Activated T-helper 17 cell treated with anti-CD3 and anti-CD28 coated beads, Interleukin-2, amount 50 U/mL, for 72 hours (primary cell): ENCODE measurements at regions not wholly inside any gene's neighbourhood (a gene's known extent, or its start where the extent isn't known, plus 50 kb on each side); places are given as distances from the start of the nearest gene placed in this dataset.
"Not testable (repeated sequence)": the region's sequence is repeated elsewhere in the genome, so short reads cannot be mapped to it uniquely, and the experiment has no call there.

ENCODE experiments used
- ATAC-seq: fragments of 150-1000 bp; cut with Tn5 transposase; replicated peaks from 2 replicates; pipeline ENCODE4 v1.10.0; 2021; ENCODE audit warnings: mild to moderate bottlenecking, moderate library complexity
- H3K27ac Mint-ChIP-seq: one replicate; pipeline ENCODE4 v1.8.0; 2022; ENCODE audit warnings: mixed read lengths
- H3K27me3 Mint-ChIP-seq: one replicate; pipeline ENCODE4 v1.8.0; 2022; ENCODE audit warnings: mixed read lengths
- H3K36me3 Mint-ChIP-seq: one replicate; pipeline ENCODE4 v1.8.0; 2022; ENCODE audit warnings: low read depth, mild to moderate bottlenecking, mixed read lengths
- H3K4me1 Mint-ChIP-seq: one replicate; pipeline ENCODE4 v1.8.0; 2022; ENCODE audit warnings: mixed read lengths
- H3K4me3 Mint-ChIP-seq: one replicate; pipeline ENCODE4 v1.8.0; 2022; ENCODE audit warnings: mild to moderate bottlenecking, mixed read lengths
- H3K9me3 Mint-ChIP-seq: one replicate; pipeline ENCODE4 v1.8.0; 2022; ENCODE audit warnings: mixed read lengths

GRCh38 chr2:63739180-63739579, 102.5 kb upstream of the UGP2 start:
- H3K9me3 Mint-ChIP-seq, H3K27me3 Mint-ChIP-seq, H3K4me1 Mint-ChIP-seq, ATAC-seq, H3K27ac Mint-ChIP-seq, H3K4me3 Mint-ChIP-seq, H3K36me3 Mint-ChIP-seq: not testable (repeated sequence)

GRCh38 chr2:63740020-63740419, 101.7 kb upstream of the UGP2 start:
- peaks cover 3% of the 10 kb centered on the region for H3K9me3 Mint-ChIP-seq
- H3K36me3 Mint-ChIP-seq = no peaks in the 10 kb centered on the region
- no peak for ATAC-seq
- no peak overlapping the region for H3K4me3 Mint-ChIP-seq
- H3K27ac Mint-ChIP-seq = no peak overlapping the region
- no peaks in the 10 kb centered on the region for H3K27me3 Mint-ChIP-seq
- H3K4me1 Mint-ChIP-seq = no peaks in the 10 kb centered on the region

GRCh38 chr2:63740943-63741342, 100.8 kb upstream of the UGP2 start:
- ATAC-seq = no peak
- no peaks in the 10 kb centered on the region for H3K36me3 Mint-ChIP-seq
- H3K27me3 Mint-ChIP-seq = no peaks in the 10 kb centered on the region
- H3K4me3 Mint-ChIP-seq = no peak overlapping the region
- H3K4me1 Mint-ChIP-seq = no peaks in the 10 kb centered on the region
- peaks cover 3% of the 10 kb centered on the region for H3K9me3 Mint-ChIP-seq
- H3K27ac Mint-ChIP-seq = no peak overlapping the region

GRCh38 chr2:63741884-63742579, 99.7 kb upstream of the UGP2 start:
- Mint-ChIP-seq H3K36me3 (no peaks in the 10 kb centered on the region), H3K27ac (no peak overlapping the region), H3K27me3 (no peaks in the 10 kb centered on the region), H3K4me3 (no peak overlapping the region), H3K9me3 (peaks cover 7% of the 10 kb centered on the region), H3K4me1 (no peaks in the 10 kb centered on the region)
- ATAC-seq = no peak

- no peak overlapping the region for H3K4me3 Mint-ChIP-seq
- no peak for ATAC-seq
- H3K4me1 Mint-ChIP-seq = no peaks in the 10 kb centered on the region
- no peaks in the 10 kb centered on the region for H3K27me3 Mint-ChIP-seq
- peaks cover 7% of the 10 kb centered on the region for H3K9me3 Mint-ChIP-seq
- H3K27ac Mint-ChIP-seq = no peak overlapping the region
- H3K36me3 Mint-ChIP-seq = no peaks in the 10 kb centered on the region
These were observed 99.1 kb upstream of the UGP2 start for GRCh38 chr2:63742580-63742976.

- H3K27ac Mint-ChIP-seq = no peak overlapping the region
- H3K36me3 Mint-ChIP-seq = no peaks in the 10 kb centered on the region
- no peak overlapping the region for H3K4me3 Mint-ChIP-seq
- no peaks in the 10 kb centered on the region for H3K27me3 Mint-ChIP-seq
- ATAC-seq = no peak
- peaks cover 7% of the 10 kb centered on the region for H3K9me3 Mint-ChIP-seq
- H3K4me1 Mint-ChIP-seq = no peaks in the 10 kb centered on the region
These were observed 98.3 kb upstream of the UGP2 start for GRCh38 chr2:63743170-63743981.

- Mint-ChIP-seq H3K4me1 (no peaks in the 10 kb centered on the region), H3K9me3 (peaks cover 4% of the 10 kb centered on the region), H3K27ac (no peak overlapping the region), H3K27me3 (peaks cover 4% of the 10 kb centered on the region), H3K4me3 (no peak overlapping the region), H3K36me3 (no peaks in the 10 kb centered on the region)
- no peak for ATAC-seq
These were observed 97.4 kb upstream of the UGP2 start for GRCh38 chr2:63743982-63744966.

GRCh38 chr2:63746548-63746947, 95.1 kb upstream of the UGP2 start:
- not testable (repeated sequence) for H3K27me3 Mint-ChIP-seq, H3K36me3 Mint-ChIP-seq, H3K9me3 Mint-ChIP-seq, ATAC-seq, H3K27ac Mint-ChIP-seq, H3K4me3 Mint-ChIP-seq, H3K4me1 Mint-ChIP-seq

- Mint-ChIP-seq H3K27me3 (peaks cover 21% of the 10 kb centered on the region), H3K9me3 (peaks cover 1% of the 10 kb centered on the region), H3K4me1 (no peaks in the 10 kb centered on the region), H3K36me3 (no peaks in the 10 kb centered on the region), H3K27ac (no peak overlapping the region), H3K4me3 (no peak overlapping the region)
- ATAC-seq = no peak
These were observed 89.8 kb upstream of the UGP2 start for GRCh38 chr2:63751901-63752300.

- H3K27ac Mint-ChIP-seq = no peak overlapping the region
- no peaks in the 10 kb centered on the region for H3K36me3 Mint-ChIP-seq
- H3K27me3 Mint-ChIP-seq = peaks cover 13% of the 10 kb centered on the region
- ATAC-seq = no peak
- H3K4me1 Mint-ChIP-seq = no peaks in the 10 kb centered on the region
- no peak overlapping the region for H3K4me3 Mint-ChIP-seq
- H3K9me3 Mint-ChIP-seq = no peaks in the 10 kb centered on the region
These were observed 86.5 kb upstream of the UGP2 start for GRCh38 chr2:63755216-63755615.

GRCh38 chr2:63755965-63756364, 85.7 kb upstream of the UGP2 start:
- no peaks in the 10 kb centered on the region for H3K36me3 Mint-ChIP-seq
- no peak for ATAC-seq
- H3K4me1 Mint-ChIP-seq = no peaks in the 10 kb centered on the region
- no peak overlapping the region for H3K27ac Mint-ChIP-seq
- H3K9me3 Mint-ChIP-seq = no peaks in the 10 kb centered on the region
- H3K4me3 Mint-ChIP-seq = no peak overlapping the region
- H3K27me3 Mint-ChIP-seq = peaks cover 20% of the 10 kb centered on the region

- Mint-ChIP-seq H3K9me3 (peaks cover 2% of the 10 kb centered on the region), H3K27ac (no peak overlapping the region), H3K27me3 (peaks cover 10% of the 10 kb centered on the region), H3K4me1 (no peaks in the 10 kb centered on the region), H3K4me3 (no peak overlapping the region), H3K36me3 (no peaks in the 10 kb centered on the region)
- ATAC-seq = no peak
These were observed 78.2 kb upstream of the UGP2 start for GRCh38 chr2:63763391-63763941.

- H3K4me3 Mint-ChIP-seq = no peak overlapping the region
- no peaks in the 10 kb centered on the region for H3K36me3 Mint-ChIP-seq
These were observed 77.1 kb upstream of the UGP2 start for GRCh38 chr2:63764630-63765029.

GRCh38 chr2:63765117-63765516, 76.6 kb upstream of the UGP2 start:
- H3K4me3 Mint-ChIP-seq = no peak overlapping the region
- no peaks in the 10 kb centered on the region for H3K4me1 Mint-ChIP-seq
- peaks cover 10% of the 10 kb centered on the region for H3K27me3 Mint-ChIP-seq
- no peak for ATAC-seq
- H3K27ac Mint-ChIP-seq = no peak overlapping the region
- H3K36me3 Mint-ChIP-seq = no peaks in the 10 kb centered on the region
- H3K9me3 Mint-ChIP-seq = peaks cover 4% of the 10 kb centered on the region

More at GRCh38 chr2:63764630-63765029, 77.1 kb upstream of the UGP2 start:
- ATAC-seq = no peak
- Mint-ChIP-seq H3K4me1 (no peaks in the 10 kb centered on the region), H3K27me3 (peaks cover 10% of the 10 kb centered on the region), H3K9me3 (peaks cover 4% of the 10 kb centered on the region), H3K27ac (no peak overlapping the region)
